ENCODE measurements at regions not wholly inside any gene's neighbourhood (a gene's known extent, or its start where the extent isn't known, plus 50 kb on each side); places are given as distances from the start of the nearest gene placed in this dataset.

DNA sequence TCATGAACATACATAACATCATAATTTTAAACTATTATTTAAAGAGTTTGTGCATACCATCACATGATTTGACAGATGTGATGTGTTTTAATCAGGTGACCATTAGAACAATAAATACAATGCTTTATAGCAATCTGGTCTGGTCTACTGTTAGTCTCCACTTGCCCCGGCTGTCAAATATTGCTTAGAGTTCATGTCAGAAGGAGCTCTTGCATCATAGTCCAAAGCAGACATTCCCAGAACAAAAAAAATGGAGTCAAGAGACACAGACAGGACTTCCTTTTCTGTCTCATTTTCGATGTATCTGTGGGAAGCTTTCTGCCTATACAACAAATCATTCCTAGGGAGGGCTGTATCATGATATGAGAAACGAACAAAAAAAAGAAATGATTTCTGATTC is 979.2 kb upstream of the WWC1 start:
- Histone ChIP-seq H3K9me3 (replicated peaks; ENCODE audit: control insufficient read depth, insufficient read depth, low read length) (no peaks in the 10 kb centered on the region), H3K4me3 (replicated peaks in 1 of 3; ENCODE audit: insufficient read depth in 1 of 3, low read depth in 1 of 3, low read length in 3 of 3) (no peak overlapping the region), H3K36me3 (ENCODE audit: control insufficient read depth in 2 of 2, extremely low read depth in 1 of 2, insufficient read depth in 2 of 2, low read length in 2 of 2) (no peaks in the 10 kb centered on the region), H3K4me2 (ENCODE audit: insufficient read depth, low read length) (no peak overlapping the region), H3K27me3 (ENCODE audit: control insufficient read depth in 2 of 2, insufficient read depth in 2 of 2, low read length in 2 of 2) (no peaks in the 10 kb centered on the region), H3K27ac (ENCODE audit: insufficient read depth, low read depth, low read length) (no peak overlapping the region), H2AFZ (ENCODE audit: low read depth, low read length) (no peak overlapping the region), H4K20me1 (replicated peaks; ENCODE audit: control insufficient read depth, extremely low read depth, insufficient read depth, low read length) (no peaks in the 10 kb centered on the region), H3K9me1 (replicated peaks; ENCODE audit: control insufficient read depth, extremely low read depth, insufficient read depth, low read length) (no peaks in the 10 kb centered on the region), H3K4me1 (ENCODE audit: control insufficient read depth, extremely low read depth, insufficient read depth, low read length) (no peaks in the 10 kb centered on the region), H3K79me2 (ENCODE audit: control insufficient read depth, insufficient read depth, low read length) (no peaks in the 10 kb centered on the region), H3K9ac (replicated peaks; ENCODE audit: extremely low read depth, insufficient read depth, low read length) (no peak overlapping the region)
- TF ChIP-seq MYC (IDR thresholded peaks at IDR 0.05; ENCODE audit: low read depth, low read length) (no peak), GATA2 (IDR thresholded peaks at IDR 0.05; ENCODE audit: insufficient read depth, insufficient read length, low read depth, low read length) (no peak), EZH2 (IDR thresholded peaks at IDR 0.05; ENCODE audit: borderline replicate concordance, low read depth, low read length, severe bottlenecking) (no peak), JUN (IDR thresholded peaks at IDR 0.05; ENCODE audit: borderline replicate concordance, insufficient read depth, insufficient read length, low read depth) (no peak), POLR2AphosphoS5 (IDR thresholded peaks at IDR 0.05; ENCODE audit: insufficient read depth, low read depth, low read length) (no peak), FOS (IDR thresholded peaks at IDR 0.05; ENCODE audit: borderline replicate concordance, insufficient read depth, low read length) (no peak), POLR2A (IDR thresholded peaks at IDR 0.05; ENCODE audit: low read depth, low read length) (no peak)
- TF ChIP-seq, protein P1, sequence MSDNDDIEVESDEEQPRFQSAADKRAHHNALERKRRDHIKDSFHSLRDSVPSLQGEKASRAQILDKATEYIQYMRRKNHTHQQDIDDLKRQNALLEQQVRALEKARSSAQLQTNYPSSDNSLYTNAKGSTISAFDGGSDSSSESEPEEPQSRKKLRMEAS (IDR thresholded peaks at IDR 0.05; ENCODE audit: insufficient read depth, insufficient read length), result no peak
- TF ChIP-seq, protein P2, sequence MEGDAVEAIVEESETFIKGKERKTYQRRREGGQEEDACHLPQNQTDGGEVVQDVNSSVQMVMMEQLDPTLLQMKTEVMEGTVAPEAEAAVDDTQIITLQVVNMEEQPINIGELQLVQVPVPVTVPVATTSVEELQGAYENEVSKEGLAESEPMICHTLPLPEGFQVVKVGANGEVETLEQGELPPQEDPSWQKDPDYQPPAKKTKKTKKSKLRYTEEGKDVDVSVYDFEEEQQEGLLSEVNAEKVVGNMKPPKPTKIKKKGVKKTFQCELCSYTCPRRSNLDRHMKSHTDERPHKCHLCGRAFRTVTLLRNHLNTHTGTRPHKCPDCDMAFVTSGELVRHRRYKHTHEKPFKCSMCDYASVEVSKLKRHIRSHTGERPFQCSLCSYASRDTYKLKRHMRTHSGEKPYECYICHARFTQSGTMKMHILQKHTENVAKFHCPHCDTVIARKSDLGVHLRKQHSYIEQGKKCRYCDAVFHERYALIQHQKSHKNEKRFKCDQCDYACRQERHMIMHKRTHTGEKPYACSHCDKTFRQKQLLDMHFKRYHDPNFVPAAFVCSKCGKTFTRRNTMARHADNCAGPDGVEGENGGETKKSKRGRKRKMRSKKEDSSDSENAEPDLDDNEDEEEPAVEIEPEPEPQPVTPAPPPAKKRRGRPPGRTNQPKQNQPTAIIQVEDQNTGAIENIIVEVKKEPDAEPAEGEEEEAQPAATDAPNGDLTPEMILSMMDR (IDR thresholded peaks at IDR 0.05; ENCODE audit: extremely low read depth in 1 of 2, insufficient read depth in 1 of 2, low read depth in 1 of 2, low read length in 2 of 2), result no peak
- DNase-seq (ENCODE audit: low read depth, low spot score), result no peak
- FAIRE-seq, result no peak
- dilution Hi-C loops (cut with MboI; ENCODE audit: extremely low pct_ligation_motif_present, low sequenced_read_pairs), result no loop called here
- BruUV-seq (replicated peaks), result no TSS peak
- intact Hi-C loops (cut with micrococcal nuclease), result no loop called here
- CTCF ChIA-PET, result no interaction called here
- POLR2A ChIA-PET, result no interaction called here

Measured in endothelial cell of umbilical vein (primary cell).